ENCODE measurements at regions not wholly inside any gene's neighbourhood (a gene's known extent, or its start where the extent isn't known, plus 50 kb on each side); places are given as distances from the start of the nearest gene placed in this dataset.

- DNase-seq (ENCODE audit: low read depth in 1 of 2, low spot score in 1 of 2) = no peak
- TF ChIP-seq JUND (IDR thresholded peaks at IDR 0.05; ENCODE audit: low read depth) = no peak
- in situ Hi-C loops (cut with HindIII; ENCODE audit: low pct_unique_long_range_greater_than_20kb, low sequenced_read_pairs) = no loop called here
Measured at GRCh38 chr11:122398167-122398566, 257.4 kb upstream of the UBASH3B start.

GRCh38 chr11:122395282-122395681, 260.2 kb upstream of the UBASH3B start:
- no peak for DNase-seq (ENCODE audit: low read depth in 1 of 2, low spot score in 1 of 2)
- in situ Hi-C loops (cut with HindIII; ENCODE audit: low pct_unique_long_range_greater_than_20kb, low sequenced_read_pairs) = no loop called here
- TF ChIP-seq JUND (IDR thresholded peaks at IDR 0.05; ENCODE audit: low read depth) = no peak

GRCh38 chr11:122394313-122394712, 261.2 kb upstream of the UBASH3B start:
- no peak for DNase-seq (ENCODE audit: low read depth in 1 of 2, low spot score in 1 of 2)
- no peak for TF ChIP-seq JUND (IDR thresholded peaks at IDR 0.05; ENCODE audit: low read depth)
- in situ Hi-C loops (cut with HindIII; ENCODE audit: low pct_unique_long_range_greater_than_20kb, low sequenced_read_pairs) = no loop called here

GRCh38 chr11:122393209-122393860, 262.2 kb upstream of the UBASH3B start:
- DNase-seq (ENCODE audit: low read depth in 1 of 2, low spot score in 1 of 2) = no peak
- TF ChIP-seq JUND (IDR thresholded peaks at IDR 0.05; ENCODE audit: low read depth) = no peak
- in situ Hi-C loops (cut with HindIII; ENCODE audit: low pct_unique_long_range_greater_than_20kb, low sequenced_read_pairs) = no loop called here

GRCh38 chr11:122392508-122392907, 263.0 kb upstream of the UBASH3B start:
- DNase-seq (ENCODE audit: low read depth in 1 of 2, low spot score in 1 of 2) = no peak
- TF ChIP-seq JUND (IDR thresholded peaks at IDR 0.05; ENCODE audit: low read depth) = no peak
- in situ Hi-C loops (cut with HindIII; ENCODE audit: low pct_unique_long_range_greater_than_20kb, low sequenced_read_pairs) = no loop called here

- no peak for TF ChIP-seq JUND (IDR thresholded peaks at IDR 0.05; ENCODE audit: low read depth)
- no peak for DNase-seq (ENCODE audit: low read depth in 1 of 2, low spot score in 1 of 2)
- in situ Hi-C loops (cut with HindIII; ENCODE audit: low pct_unique_long_range_greater_than_20kb, low sequenced_read_pairs) = no loop called here
Measured at GRCh38 chr11:122391049-122391448, 264.5 kb upstream of the UBASH3B start.

GRCh38 chr11:122383186-122383585, 267.2 kb upstream of the BLID start:
- no peak for TF ChIP-seq JUND (IDR thresholded peaks at IDR 0.05; ENCODE audit: low read depth)
- in situ Hi-C loops (cut with HindIII; ENCODE audit: low pct_unique_long_range_greater_than_20kb, low sequenced_read_pairs) = no loop called here

GRCh38 chr11:122375687-122376399, 259.8 kb upstream of the BLID start:
- no peak for DNase-seq (ENCODE audit: low read depth in 1 of 2, low spot score in 1 of 2)
- no peak for TF ChIP-seq JUND (IDR thresholded peaks at IDR 0.05; ENCODE audit: low read depth)
- in situ Hi-C loops (cut with HindIII; ENCODE audit: low pct_unique_long_range_greater_than_20kb, low sequenced_read_pairs) = no loop called here

More at GRCh38 chr11:122383186-122383585, 267.2 kb upstream of the BLID start:
- DNase-seq (ENCODE audit: low read depth in 1 of 2, low spot score in 1 of 2) = no peak

- in situ Hi-C loops (cut with HindIII; ENCODE audit: low pct_unique_long_range_greater_than_20kb, low sequenced_read_pairs) = no loop called here
- no peak for TF ChIP-seq JUND (IDR thresholded peaks at IDR 0.05; ENCODE audit: low read depth)
- DNase-seq (ENCODE audit: low read depth in 1 of 2, low spot score in 1 of 2) = no peak
Measured at GRCh38 chr11:122368796-122369195, 252.8 kb upstream of the BLID start.

- in situ Hi-C loops (cut with HindIII; ENCODE audit: low pct_unique_long_range_greater_than_20kb, low sequenced_read_pairs) = no loop called here
- peak in 1 of 2 experiments; percentile 22 for DNase-seq (ENCODE audit: low read depth in 1 of 2, low spot score in 1 of 2)
- no peak for TF ChIP-seq JUND (IDR thresholded peaks at IDR 0.05; ENCODE audit: low read depth)
Measured at GRCh38 chr11:122367809-122368231, 251.8 kb upstream of the BLID start.

GRCh38 chr11:122365610-122366360, 249.8 kb upstream of the BLID start:
- no peak for TF ChIP-seq JUND (IDR thresholded peaks at IDR 0.05; ENCODE audit: low read depth)
- DNase-seq (ENCODE audit: low read depth in 1 of 2, low spot score in 1 of 2) = no peak
- in situ Hi-C loops (cut with HindIII; ENCODE audit: low pct_unique_long_range_greater_than_20kb, low sequenced_read_pairs) = no loop called here

GRCh38 chr11:122363296-122363695, 247.3 kb upstream of the BLID start:
- peak in 1 of 2 experiments; percentile 35 for DNase-seq (ENCODE audit: low read depth in 1 of 2, low spot score in 1 of 2)
- in situ Hi-C loops (cut with HindIII; ENCODE audit: low pct_unique_long_range_greater_than_20kb, low sequenced_read_pairs) = no loop called here
- TF ChIP-seq JUND (IDR thresholded peaks at IDR 0.05; ENCODE audit: low read depth) = no peak

GRCh38 chr11:122362381-122362780, 246.4 kb upstream of the BLID start:
- no peak for DNase-seq (ENCODE audit: low read depth in 1 of 2, low spot score in 1 of 2)
- in situ Hi-C loops (cut with HindIII; ENCODE audit: low pct_unique_long_range_greater_than_20kb, low sequenced_read_pairs) = no loop called here
- TF ChIP-seq JUND (IDR thresholded peaks at IDR 0.05; ENCODE audit: low read depth) = no peak
